Esophagus squamous epithelium (tissue), 4 donors: ENCODE measurements at regions not wholly inside any gene's neighbourhood (a gene's known extent, or its start where the extent isn't known, plus 50 kb on each side); places are given as distances from the start of the nearest gene placed in this dataset.

ENCODE experiments used
- small RNA-seq, 4 donors: library from RNA; depleted of rRNA; stranded (forward); fragments of <200 nt; gene quantifications; one replicate each; pipeline ENCODE3, GENCODE V24; 2016

Small RNAs in the stretch of these regions (small RNA-seq; reads per million reads assigned to genes)
- 0 reads per million in 4 donors for gene MIR325
- gene RNA5SP509 = 0 reads per million in 4 donors
